ENCODE measurements at regions not wholly inside any gene's neighbourhood (a gene's known extent, or its start where the extent isn't known, plus 50 kb on each side); places are given as distances from the start of the nearest gene placed in this dataset.

- TF ChIP-seq CTCF (IDR thresholded peaks at IDR 0.05; ENCODE audit: insufficient read depth, low read length) (no peak), POLR2AphosphoS5 (IDR thresholded peaks at IDR 0.05; ENCODE audit: low read depth) (no peak)
These were observed 169.9 kb upstream of the LHX5 start for GRCh38 chr12:113641426-113642030.

Measured in HL-60 (cell line).